ENCODE measurements at regions not wholly inside any gene's neighbourhood (a gene's known extent, or its start where the extent isn't known, plus 50 kb on each side); places are given as distances from the start of the nearest gene placed in this dataset.

DNA sequence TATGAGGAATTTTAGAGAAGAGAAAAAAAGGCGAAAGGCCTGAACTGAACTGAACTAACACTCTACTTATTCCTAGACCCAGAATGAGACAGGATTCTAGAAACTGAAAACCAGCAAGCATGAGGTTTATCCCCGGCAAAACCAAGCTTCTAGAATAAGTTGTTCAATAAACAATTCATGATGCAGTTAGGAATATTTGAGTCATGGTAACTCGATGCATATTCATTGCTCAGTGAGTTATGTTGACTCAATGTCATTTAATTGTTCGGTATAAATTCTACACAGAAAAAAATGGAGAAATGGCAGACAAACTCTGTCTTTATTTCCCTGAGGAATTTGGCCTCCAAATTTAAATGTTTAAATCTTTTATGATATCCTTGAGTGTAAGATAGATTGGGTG, 321.5 kb downstream of the SATB2 start:
- H3K36me3 Mint-ChIP-seq (ENCODE audit: low read depth) = no peaks in the 10 kb centered on the region
- DNase-seq (ENCODE audit: low read depth, low spot score) = no peak
- H3K4me1 Mint-ChIP-seq = no peaks in the 10 kb centered on the region
- no peak overlapping the region for H3K4me3 Mint-ChIP-seq
- H3K9me3 Mint-ChIP-seq = no peaks in the 10 kb centered on the region
- no peak overlapping the region for H3K27ac Mint-ChIP-seq (ENCODE audit: unreplicated experiment)
- H3K27me3 Mint-ChIP-seq (ENCODE audit: low read depth) = no peaks in the 10 kb centered on the region
- TF ChIP-seq, protein P1, sequence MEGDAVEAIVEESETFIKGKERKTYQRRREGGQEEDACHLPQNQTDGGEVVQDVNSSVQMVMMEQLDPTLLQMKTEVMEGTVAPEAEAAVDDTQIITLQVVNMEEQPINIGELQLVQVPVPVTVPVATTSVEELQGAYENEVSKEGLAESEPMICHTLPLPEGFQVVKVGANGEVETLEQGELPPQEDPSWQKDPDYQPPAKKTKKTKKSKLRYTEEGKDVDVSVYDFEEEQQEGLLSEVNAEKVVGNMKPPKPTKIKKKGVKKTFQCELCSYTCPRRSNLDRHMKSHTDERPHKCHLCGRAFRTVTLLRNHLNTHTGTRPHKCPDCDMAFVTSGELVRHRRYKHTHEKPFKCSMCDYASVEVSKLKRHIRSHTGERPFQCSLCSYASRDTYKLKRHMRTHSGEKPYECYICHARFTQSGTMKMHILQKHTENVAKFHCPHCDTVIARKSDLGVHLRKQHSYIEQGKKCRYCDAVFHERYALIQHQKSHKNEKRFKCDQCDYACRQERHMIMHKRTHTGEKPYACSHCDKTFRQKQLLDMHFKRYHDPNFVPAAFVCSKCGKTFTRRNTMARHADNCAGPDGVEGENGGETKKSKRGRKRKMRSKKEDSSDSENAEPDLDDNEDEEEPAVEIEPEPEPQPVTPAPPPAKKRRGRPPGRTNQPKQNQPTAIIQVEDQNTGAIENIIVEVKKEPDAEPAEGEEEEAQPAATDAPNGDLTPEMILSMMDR (conservative IDR thresholded peaks at IDR 0.05) = no peak

DNA sequence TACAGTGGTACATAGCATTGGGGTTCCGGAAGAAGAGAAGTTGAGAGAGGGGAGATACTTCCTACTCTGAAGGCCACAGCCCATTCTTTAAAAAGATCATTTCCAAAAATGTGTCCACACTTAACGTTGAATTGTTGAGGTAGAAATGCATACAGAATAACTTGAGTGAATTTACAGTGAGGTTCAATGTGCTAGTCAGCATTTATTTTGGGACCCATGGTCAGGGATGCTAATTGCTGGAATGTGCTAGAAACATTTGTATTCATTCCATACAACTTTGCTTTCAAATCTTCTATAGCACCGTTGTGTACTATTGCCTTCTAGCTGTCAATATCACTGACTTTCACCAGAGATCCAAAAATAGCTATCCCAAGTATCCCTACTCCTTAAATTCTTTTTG, 325.9 kb downstream of the SATB2 start:
- Mint-ChIP-seq H3K36me3 (ENCODE audit: low read depth) (no peaks in the 10 kb centered on the region), H3K9me3 (no peaks in the 10 kb centered on the region), H3K4me1 (no peaks in the 10 kb centered on the region), H3K4me3 (no peak overlapping the region), H3K27ac (ENCODE audit: unreplicated experiment) (no peak overlapping the region), H3K27me3 (ENCODE audit: low read depth) (no peaks in the 10 kb centered on the region)
- no peak for DNase-seq (ENCODE audit: low read depth, low spot score)
- TF ChIP-seq, protein P1 (conservative IDR thresholded peaks at IDR 0.05) = no peak

- Mint-ChIP-seq H3K27me3 (ENCODE audit: low read depth) (no peaks in the 10 kb centered on the region), H3K36me3 (ENCODE audit: low read depth) (no peaks in the 10 kb centered on the region), H3K4me1 (no peaks in the 10 kb centered on the region), H3K9me3 (no peaks in the 10 kb centered on the region), H3K4me3 (no peak overlapping the region), H3K27ac (ENCODE audit: unreplicated experiment) (no peak overlapping the region)
- no peak for DNase-seq (ENCODE audit: low read depth, low spot score)
- TF ChIP-seq, protein P1 (conservative IDR thresholded peaks at IDR 0.05) = no peak
These were observed 326.5 kb downstream of the SATB2 start for GRCh38 chr2:199131136-199131655.

DNA sequence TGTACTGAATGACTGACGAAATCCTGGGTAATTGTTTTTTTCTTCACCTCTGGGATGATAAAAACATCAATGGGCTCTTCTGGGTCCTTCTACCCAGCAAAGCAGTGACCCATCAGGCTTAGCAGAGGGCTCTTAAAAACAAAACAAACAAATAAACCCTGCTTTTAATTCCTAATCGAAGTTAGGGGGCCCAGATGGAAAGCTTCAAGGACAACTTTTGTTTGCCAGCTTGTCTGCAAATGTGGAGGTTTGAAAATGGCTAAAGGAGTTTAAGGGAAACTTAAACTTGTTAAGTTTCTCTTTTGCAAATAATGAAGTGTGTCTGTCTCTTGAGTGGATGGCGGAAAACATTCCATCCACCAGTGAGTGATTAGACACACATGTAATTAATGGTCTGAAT, 327.2 kb downstream of the SATB2 start:
- Mint-ChIP-seq H3K4me3 (no peak overlapping the region), H3K4me1 (no peaks in the 10 kb centered on the region), H3K36me3 (ENCODE audit: low read depth) (no peaks in the 10 kb centered on the region), H3K27ac (ENCODE audit: unreplicated experiment) (no peak overlapping the region), H3K27me3 (ENCODE audit: low read depth) (no peaks in the 10 kb centered on the region), H3K9me3 (no peaks in the 10 kb centered on the region)
- TF ChIP-seq, protein P1 (conservative IDR thresholded peaks at IDR 0.05) = no peak
- no peak for DNase-seq (ENCODE audit: low read depth, low spot score)

DNA sequence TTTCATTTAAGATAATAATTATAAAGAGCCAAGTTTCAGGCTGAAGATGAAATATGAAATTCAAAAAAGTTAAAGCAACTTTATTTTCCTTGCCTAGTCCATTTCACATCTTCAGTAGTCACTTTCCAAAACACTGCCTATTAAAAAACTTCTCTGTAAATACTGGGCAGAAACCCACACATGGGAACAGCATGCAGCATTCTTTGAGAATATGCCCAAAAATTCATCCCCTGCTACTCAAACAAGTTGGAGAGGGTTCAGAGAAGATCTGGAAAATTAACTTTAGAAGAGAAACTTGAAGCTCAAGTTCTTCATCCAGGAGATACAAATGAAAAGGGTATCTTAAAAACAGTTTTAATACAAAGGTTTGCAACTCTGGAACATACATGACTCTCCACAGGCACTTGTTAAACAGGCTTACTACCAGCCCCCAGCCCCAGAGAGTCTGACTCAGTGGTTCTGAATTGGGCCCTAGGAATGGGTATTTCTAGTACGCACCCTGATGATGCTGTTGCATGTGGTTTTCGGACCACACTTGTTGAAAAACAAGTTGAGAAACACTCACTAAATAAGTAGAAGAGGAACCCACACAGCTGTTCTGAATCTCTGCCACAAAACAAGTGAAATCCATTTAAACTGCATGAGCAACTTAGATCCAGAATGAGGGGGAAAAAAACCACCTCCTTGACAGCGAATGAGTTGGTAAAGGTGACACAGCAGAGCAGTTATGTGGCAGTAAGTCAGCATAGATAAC, 329.1 kb downstream of the SATB2 start:
- no peak overlapping the region for H3K4me3 Mint-ChIP-seq
- TF ChIP-seq, protein P1 (conservative IDR thresholded peaks at IDR 0.05) = no peak
- H3K27ac Mint-ChIP-seq (ENCODE audit: unreplicated experiment) = no peak overlapping the region
- no peaks in the 10 kb centered on the region for H3K4me1 Mint-ChIP-seq
- H3K27me3 Mint-ChIP-seq (ENCODE audit: low read depth) = no peaks in the 10 kb centered on the region
- no peaks in the 10 kb centered on the region for H3K9me3 Mint-ChIP-seq
- DNase-seq (ENCODE audit: low read depth, low spot score) = no peak
- H3K36me3 Mint-ChIP-seq (ENCODE audit: low read depth) = no peaks in the 10 kb centered on the region
